Epithelial cell of proximal tubule (primary cell): ENCODE measurements at regions not wholly inside any gene's neighbourhood (a gene's known extent, or its start where the extent isn't known, plus 50 kb on each side); places are given as distances from the start of the nearest gene placed in this dataset.

Experiments
- DNase-seq: peaks from one replicate; pipeline ENCODE4 v3.0.0-alpha.2; 2011; ENCODE audit warnings: low read depth
- H3K4me3 ChIP-seq: 2 replicates; pipeline ENCODE4 v1.5.1; 2011; ENCODE audit warnings: low read depth, mild to moderate bottlenecking, low read length
- TF ChIP-seq, protein P1 (sequence below): conservative IDR thresholded peaks from 2 replicates; pipeline ENCODE4 v1.5.1; 2012; ENCODE audit warnings: low read depth, mild to moderate bottlenecking, low read length

DNA sequence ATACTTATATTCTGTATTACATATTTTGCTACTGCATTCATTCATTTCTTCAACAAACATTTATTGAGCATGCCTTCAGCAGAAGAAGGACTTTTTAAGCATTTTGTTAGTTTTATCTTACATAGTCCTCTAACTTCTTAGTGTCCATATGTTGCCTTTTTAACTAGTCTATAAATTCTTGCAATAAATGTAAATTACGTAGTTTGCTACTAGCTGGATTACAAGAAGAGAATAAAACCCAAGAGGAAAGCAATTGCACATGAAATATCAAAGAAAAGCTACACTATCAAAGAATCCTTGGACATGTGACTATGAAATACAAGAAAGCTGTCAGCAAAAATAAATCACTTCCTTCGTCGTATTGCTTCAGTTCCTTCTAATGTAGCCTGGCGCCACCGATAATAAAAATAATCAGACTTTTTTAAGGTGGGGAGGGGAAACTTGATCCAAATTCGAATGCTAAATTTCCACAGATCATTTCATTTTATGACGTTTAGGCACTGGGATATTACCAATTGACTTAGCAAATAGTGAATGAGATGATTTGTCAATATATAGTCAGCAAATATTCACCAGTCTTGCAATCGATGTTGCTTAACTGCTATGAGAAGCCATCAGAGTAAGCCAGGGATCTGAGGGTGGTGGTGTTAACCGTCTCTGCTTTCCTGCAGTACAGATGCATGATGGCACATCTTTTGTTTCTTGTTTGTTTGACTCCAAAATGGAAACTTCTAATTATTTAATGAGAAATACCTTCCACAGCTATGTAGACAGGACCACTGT lies 258.7 kb upstream of the EXOC2 start:
- DNase-seq = no peak
- H3K4me3 ChIP-seq = no peak overlapping the region
- TF ChIP-seq, protein P1, sequence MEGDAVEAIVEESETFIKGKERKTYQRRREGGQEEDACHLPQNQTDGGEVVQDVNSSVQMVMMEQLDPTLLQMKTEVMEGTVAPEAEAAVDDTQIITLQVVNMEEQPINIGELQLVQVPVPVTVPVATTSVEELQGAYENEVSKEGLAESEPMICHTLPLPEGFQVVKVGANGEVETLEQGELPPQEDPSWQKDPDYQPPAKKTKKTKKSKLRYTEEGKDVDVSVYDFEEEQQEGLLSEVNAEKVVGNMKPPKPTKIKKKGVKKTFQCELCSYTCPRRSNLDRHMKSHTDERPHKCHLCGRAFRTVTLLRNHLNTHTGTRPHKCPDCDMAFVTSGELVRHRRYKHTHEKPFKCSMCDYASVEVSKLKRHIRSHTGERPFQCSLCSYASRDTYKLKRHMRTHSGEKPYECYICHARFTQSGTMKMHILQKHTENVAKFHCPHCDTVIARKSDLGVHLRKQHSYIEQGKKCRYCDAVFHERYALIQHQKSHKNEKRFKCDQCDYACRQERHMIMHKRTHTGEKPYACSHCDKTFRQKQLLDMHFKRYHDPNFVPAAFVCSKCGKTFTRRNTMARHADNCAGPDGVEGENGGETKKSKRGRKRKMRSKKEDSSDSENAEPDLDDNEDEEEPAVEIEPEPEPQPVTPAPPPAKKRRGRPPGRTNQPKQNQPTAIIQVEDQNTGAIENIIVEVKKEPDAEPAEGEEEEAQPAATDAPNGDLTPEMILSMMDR = no peak

DNA sequence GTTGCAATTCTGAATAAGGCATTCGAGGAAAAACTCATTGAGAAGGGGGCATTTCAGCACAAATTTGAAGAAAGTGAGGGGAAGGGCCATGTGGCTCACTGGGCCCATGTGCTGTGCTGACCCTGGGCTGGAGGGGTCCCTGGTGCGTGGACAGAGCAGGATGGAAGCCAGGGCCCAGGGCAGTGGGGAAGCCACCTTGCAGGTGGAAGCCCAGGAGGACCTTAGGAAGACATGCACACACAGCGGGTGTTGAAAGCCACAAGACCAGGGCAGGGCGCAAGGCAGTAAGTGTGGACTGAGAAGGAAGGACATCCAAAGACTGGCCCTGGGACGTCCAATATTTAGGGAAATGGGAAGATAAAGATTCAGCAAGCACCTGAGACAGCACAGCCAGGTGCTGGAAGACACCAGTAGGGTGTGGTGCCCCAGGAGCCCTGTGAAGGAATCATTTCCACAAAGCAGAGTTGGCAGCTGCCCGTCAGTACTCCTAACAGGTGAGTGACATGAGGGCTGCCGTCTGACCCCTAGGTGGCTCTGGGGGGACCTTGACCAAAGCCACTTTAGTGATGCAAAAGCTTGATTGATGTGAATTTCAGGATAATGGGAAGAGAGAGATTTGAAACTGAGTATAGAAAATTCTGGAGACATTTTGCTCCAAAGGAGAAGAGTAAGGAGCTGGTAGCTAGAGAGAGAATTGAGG lies 254.4 kb upstream of the EXOC2 start:
- no peak for DNase-seq
- H3K4me3 ChIP-seq = no peak overlapping the region
- TF ChIP-seq, protein P1 = no peak

DNA sequence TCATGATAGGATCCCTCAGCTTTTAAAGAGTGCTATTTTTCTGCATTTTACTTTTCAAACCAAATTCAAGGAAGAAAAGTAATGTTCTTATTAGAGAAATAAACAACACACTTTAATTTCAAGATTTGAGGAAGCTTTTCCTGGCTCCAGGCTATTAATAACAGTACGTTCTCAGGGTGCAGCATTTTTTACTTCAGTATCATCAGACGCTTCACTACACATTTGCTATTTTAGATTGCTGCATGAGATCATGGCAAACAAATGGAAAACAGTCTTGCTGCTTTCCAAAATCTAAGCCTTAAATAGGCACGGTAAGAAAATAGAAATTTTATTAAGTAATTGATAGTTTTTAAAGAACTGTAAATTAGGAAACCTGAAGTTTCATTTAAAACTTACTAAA lies 253.6 kb upstream of the EXOC2 start:
- peak; percentile 48 for DNase-seq
- TF ChIP-seq, protein P1 = no peak
- no peak overlapping the region for H3K4me3 ChIP-seq

DNA sequence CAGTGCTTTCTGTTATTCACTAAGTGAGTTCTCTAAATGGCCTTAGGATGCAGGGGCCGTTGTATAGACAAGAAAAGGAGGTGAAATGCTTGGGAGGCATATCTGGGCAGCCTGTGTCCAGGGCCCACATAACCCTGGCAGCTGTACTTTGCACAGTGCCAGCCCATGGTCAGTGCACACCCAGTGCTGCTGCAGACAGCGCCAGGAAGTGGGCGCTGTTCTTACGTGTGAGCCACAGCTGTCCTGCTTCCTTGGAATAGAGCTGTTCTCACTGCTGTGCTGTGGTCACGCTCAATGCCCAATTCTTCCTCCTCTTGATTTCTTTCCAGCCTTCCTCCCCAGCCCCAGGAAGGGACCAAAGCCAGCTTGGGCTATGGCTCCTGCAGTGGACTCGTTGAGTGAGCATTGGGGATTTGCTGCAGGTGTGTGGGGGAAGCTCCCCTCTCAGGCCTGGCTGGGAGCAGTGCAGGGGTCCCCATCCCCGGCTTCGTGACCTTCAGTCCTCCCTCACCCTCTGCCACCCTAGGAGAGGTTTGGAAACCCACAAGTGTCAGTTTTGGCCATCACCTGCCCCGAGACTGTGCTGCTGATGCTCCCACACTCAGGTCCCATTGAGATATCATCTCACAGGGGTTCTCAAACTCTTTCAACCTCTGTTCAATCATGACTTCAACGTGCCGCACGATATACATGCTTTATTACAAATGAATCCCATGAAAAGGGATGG lies 246.8 kb upstream of the EXOC2 start:
- no peak for DNase-seq

DNA sequence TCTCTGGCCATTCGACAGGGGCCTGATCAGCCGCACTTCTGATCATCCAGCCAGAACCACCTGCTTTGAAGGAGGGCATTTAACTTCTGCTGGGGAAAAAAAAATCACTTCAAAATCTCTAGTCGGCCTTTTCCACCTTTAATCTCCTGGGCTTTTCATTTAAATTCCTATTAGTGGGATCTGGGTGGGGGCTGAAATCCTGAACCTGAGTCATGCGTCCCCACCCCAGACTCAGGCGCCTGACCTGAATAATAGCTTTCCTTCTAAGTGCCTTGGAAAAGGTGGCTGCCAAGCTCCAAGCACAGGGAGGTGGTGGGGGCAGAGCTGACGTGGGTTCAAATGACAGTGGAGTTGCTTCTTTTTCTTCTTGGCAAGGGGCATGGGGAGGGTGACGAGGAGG lies 246.0 kb upstream of the EXOC2 start:
- TF ChIP-seq, protein P1 = no peak

More for the DNA sequence above, 246.8 kb upstream of the EXOC2 start:
- no peak overlapping the region for H3K4me3 ChIP-seq
- TF ChIP-seq, protein P1 = peak; percentile 35

DNA sequence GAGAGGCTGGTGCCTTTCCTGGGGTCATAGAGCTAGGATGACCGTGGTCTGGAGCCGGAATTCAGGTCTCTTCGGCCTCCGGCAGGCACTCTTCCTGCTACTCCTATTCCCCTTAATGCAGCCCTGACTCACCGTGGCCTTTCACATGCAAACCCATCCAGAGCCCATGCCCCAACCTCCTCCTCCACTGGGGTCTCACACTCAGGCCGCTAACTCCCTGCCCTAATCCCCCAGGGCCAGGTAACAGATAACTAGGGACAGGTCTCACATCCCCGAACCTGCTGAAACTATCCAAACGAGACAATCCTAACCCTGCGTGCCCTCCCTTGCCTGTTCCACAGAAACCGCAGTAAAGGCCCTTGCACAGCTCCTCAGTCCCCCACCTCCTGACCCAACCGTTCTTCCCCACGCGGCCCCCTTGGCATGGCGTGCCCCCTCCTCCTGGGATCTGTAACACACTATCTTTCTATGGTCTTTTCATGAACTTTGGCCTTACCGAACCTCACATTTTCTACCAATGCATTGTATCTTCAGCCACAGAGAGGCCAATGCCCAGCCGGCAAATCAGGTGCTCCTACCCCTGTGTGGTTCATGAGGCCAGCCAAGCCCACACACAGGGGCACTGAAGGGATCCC lies 245.4 kb upstream of the EXOC2 start:
- TF ChIP-seq, protein P1 = no peak
- DNase-seq = no peak
- H3K4me3 ChIP-seq = no peak overlapping the region

More for the DNA sequence above, 246.0 kb upstream of the EXOC2 start:
- H3K4me3 ChIP-seq = no peak overlapping the region
- DNase-seq = no peak
